Gastrocnemius medialis (tissue), 4 donors: ENCODE measurements at regions not wholly inside any gene's neighbourhood (a gene's known extent, or its start where the extent isn't known, plus 50 kb on each side); places are given as distances from the start of the nearest gene placed in this dataset.

Source experiments
- ATAC-seq, 2 donors: fragments of 150-250 bp; one replicate each; pipeline ENCODE4 v1.9.1; 2016
- DNase-seq, 2 donors: peaks; one replicate each; pipeline ENCODE4 v3.0.0-alpha.2; 2019
- H3K27ac ChIP-seq, 4 donors: fragments of 200-600 bp; sonication (generic); 1 replicate in 1 of 4; 2 replicates in 3 of 4; pipeline ENCODE4 v1.5.1; 2016 to 2018; ENCODE audit warnings: mild to moderate bottlenecking in 2 of 4, moderate library complexity in 1 of 4
- H3K27me3 ChIP-seq, 3 donors: fragments of 200-600 bp; sonication (generic) in 2 of 3; 1 replicate in 1 of 3; 2 replicates in 2 of 3; pipeline versions ENCODE4 v1.5.1 to v1.6.0; 2016 to 2019; ENCODE audit warnings: mild to moderate bottlenecking in 1 of 3, moderate library complexity in 1 of 3
- H3K36me3 ChIP-seq, 2 donors: fragments of 200-600 bp; sonication (generic) in 1 of 2; one replicate each; pipeline ENCODE4 v1.5.1; 2017 to 2018
- H3K4me1 ChIP-seq, 2 donors: fragments of 200-600 bp; sonication (generic) in 1 of 2; one replicate each; pipeline ENCODE4 v1.5.1; 2016 to 2017; ENCODE audit warnings: mild to moderate bottlenecking in 2 of 2
- H3K4me3 ChIP-seq, 4 donors: fragments of 200-600 bp; sonication (generic) in 3 of 4; 1 replicate in 1 of 4; 2 replicates in 3 of 4; pipeline ENCODE4 v1.5.1; 2016 to 2019; ENCODE audit warnings: mild to moderate bottlenecking in 2 of 4
- H3K9me3 ChIP-seq, 3 donors: fragments of 200-600 bp; sonication (generic) in 2 of 3; 1 replicate in 1 of 3; 2 replicates in 2 of 3; pipeline ENCODE4 v1.5.1; 2016 to 2019
- CTCF ChIP-seq, 5 experiments: fragments of 450-650 bp in 3 of 5; fragments of 200-600 bp in 2 of 5; sonication (generic) in 2 of 5; IDR thresholded peaks in 4 of 5; conservative IDR thresholded peaks in 1 of 5; 1 replicate in 4 of 5; 2 replicates in 1 of 5; pipeline ENCODE4 v1.5.1; 2016 to 2019; ENCODE audit warnings: antibody characterized with exemption in 5 of 5, mild to moderate bottlenecking in 3 of 5, moderate library complexity in 3 of 5
- POLR2A ChIP-seq, 2 donors: fragments of 450-650 bp; IDR thresholded peaks; one replicate each; pipeline ENCODE4 v1.6.1; 2017; ENCODE audit warnings: antibody characterized with exemption in 2 of 2, mild to moderate bottlenecking in 2 of 2, moderate library complexity in 2 of 2
- in situ Hi-C, 4 donors: fragments of 200-750 bp; cut with MboI; loops; one replicate each; pipeline versions ENCODE4 v1.15.0 to v1.8.0; 2017; ENCODE audit warnings: low sequenced_read_pairs in 4 of 4
- intact Hi-C: fragments of 100-400 bp; cut with DNase I; formaldehyde crosslinking; loops from one replicate; pipeline ENCODE4 v1.15.1; 2023; ENCODE audit warnings: low total_unique reads

DNA sequence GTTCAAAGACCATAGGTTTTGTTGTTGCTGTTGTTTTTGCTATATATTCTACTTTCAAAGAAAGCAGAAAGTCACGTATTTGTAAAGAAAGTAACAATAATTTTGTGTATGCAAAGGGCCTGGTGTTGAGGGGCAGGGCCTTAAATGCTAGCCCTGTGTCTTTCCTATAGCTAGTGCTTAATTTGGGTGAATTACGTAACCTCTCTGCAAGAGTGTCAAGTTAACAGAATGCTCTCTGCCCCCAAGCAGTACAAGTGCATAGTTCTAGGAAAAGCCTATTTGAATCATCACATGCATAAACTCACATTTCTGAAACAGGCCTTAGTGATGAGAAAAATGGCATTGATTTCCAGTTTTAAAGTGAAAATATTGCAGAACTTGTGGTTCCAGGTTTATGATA lies 663.6 kb downstream of the STIM2 start:
- Histone ChIP-seq H3K27me3 (no peaks in the 10 kb centered on the region), H3K36me3 (no peaks in the 10 kb centered on the region), H3K4me3 (no peak overlapping the region), H3K4me1 (no peaks in the 10 kb centered on the region), H3K27ac (no peak overlapping the region), H3K9me3 (no peaks in the 10 kb centered on the region)
- ATAC-seq (no peak), DNase-seq (no peak)
- intact Hi-C loops (no loop called here), in situ Hi-C loops (no loop called here)
- TF ChIP-seq POLR2A (IDR thresholded peaks at IDR 0.05) (no peak), CTCF (IDR thresholded peaks at IDR 0.05 in 4 of 5, conservative IDR thresholded peaks at IDR 0.05 in 1 of 5) (no peak)

- intact Hi-C loops = no loop called here
- TF ChIP-seq POLR2A (IDR thresholded peaks at IDR 0.05) (no peak), CTCF (IDR thresholded peaks at IDR 0.05 in 4 of 5, conservative IDR thresholded peaks at IDR 0.05 in 1 of 5) (no peak)
- in situ Hi-C loops = no loop called here
Observed at GRCh38 chr4:27534488-27534887, 673.8 kb downstream of the STIM2 start.

DNA sequence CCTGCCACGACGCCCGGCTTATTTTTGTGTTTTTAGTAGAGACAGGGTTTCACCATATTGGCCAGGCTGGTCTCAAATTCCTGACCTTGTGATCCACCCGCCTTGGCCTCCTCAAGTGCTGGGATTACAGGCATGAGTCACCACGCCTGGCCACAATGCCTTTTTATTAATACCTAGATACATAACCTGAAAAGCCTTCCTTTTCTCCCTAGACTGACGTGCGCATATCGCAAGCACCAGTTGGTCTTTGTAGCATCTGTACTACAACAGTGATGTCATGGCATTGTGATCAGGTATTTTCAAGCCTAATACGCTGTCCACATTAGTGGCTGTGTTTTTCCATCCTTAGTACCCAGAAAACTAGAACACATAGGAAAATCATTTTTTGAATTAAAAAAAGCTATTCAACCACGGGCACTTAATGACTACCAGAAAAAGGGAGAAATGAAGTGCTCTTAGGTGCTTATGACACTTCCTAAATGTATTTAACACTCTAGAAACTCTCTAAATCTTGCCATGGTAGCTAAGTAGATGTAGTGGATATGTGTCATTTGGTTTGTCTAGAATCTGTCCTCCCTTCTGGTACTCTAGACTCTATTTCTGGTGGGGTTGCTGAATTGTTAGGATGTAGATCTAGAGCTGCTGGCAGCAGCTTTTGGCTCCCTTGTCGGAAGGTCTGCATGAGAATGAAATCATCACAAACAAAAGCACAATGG lies 707.8 kb downstream of the STIM2 start:
- DNase-seq (no peak), ATAC-seq (no peak)
- intact Hi-C loops = no loop called here
- H3K4me3 ChIP-seq = no peak overlapping the region
- TF ChIP-seq CTCF (IDR thresholded peaks at IDR 0.05 in 4 of 5, conservative IDR thresholded peaks at IDR 0.05 in 1 of 5) (no peak), POLR2A (IDR thresholded peaks at IDR 0.05) (no peak)
- in situ Hi-C loops = no loop called here
- no peak overlapping the region for H3K27ac ChIP-seq
- no peaks in the 10 kb centered on the region for H3K9me3 ChIP-seq
- H3K27me3 ChIP-seq = no peaks in the 10 kb centered on the region
- no peaks in the 10 kb centered on the region for H3K36me3 ChIP-seq
- H3K4me1 ChIP-seq = no peaks in the 10 kb centered on the region

More at GRCh38 chr4:27534488-27534887, 673.8 kb downstream of the STIM2 start:
- no peak for ATAC-seq
- Histone ChIP-seq H3K4me3 (no peak overlapping the region), H3K4me1 (no peaks in the 10 kb centered on the region), H3K36me3 (no peaks in the 10 kb centered on the region), H3K9me3 (no peaks in the 10 kb centered on the region), H3K27ac (no peak overlapping the region), H3K27me3 (no peaks in the 10 kb centered on the region)
- DNase-seq = no peak

DNA sequence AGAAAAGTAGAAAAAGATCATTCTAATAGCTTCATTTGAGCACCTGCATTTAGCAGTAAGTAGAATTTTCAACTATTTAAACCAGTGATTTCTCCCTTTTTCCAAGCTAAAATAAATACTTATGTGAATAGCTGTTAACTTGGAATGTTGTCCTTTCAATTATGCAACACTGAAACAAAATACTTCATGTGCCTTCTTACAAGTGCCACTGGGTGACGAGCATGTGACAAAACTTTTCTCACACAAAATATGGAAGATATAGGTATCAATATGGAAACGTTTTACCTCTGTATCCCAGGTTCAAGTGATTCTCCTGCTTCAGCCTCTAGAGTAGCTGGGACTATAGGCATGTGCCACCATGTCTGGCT lies 708.3 kb downstream of the STIM2 start:
- H3K4me3 ChIP-seq = no peak overlapping the region
- no peaks in the 10 kb centered on the region for H3K27me3 ChIP-seq
- no peaks in the 10 kb centered on the region for H3K36me3 ChIP-seq
- intact Hi-C loops (no loop called here), in situ Hi-C loops (no loop called here)
- TF ChIP-seq POLR2A (IDR thresholded peaks at IDR 0.05) (no peak), CTCF (IDR thresholded peaks at IDR 0.05 in 4 of 5, conservative IDR thresholded peaks at IDR 0.05 in 1 of 5) (no peak)
- H3K4me1 ChIP-seq = no peaks in the 10 kb centered on the region
- no peak overlapping the region for H3K27ac ChIP-seq
- ATAC-seq (no peak), DNase-seq (no peak)
- no peaks in the 10 kb centered on the region for H3K9me3 ChIP-seq

DNA sequence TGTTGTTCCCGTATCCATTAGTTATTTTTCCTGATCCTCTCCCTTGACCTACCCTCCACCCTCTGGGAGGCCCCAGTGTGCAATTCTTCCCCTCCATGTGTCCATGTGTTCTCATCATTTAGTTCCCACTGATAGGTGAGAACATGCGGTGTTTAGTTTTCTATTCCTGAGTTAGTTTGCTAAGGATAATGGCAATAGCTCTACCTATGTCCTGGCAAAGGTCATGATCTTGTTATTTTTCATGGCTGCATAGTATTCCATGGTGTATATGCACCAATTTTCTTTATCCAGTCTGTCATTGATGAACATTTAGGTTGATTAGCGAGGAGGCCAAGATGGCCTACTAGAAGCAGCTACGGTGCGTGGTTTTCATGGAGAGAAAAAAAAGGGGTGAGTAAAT lies 714.1 kb downstream of the STIM2 start:
- DNase-seq = no peak
- no peaks in the 10 kb centered on the region for H3K36me3 ChIP-seq
- no peaks in the 10 kb centered on the region for H3K9me3 ChIP-seq
- TF ChIP-seq CTCF (IDR thresholded peaks at IDR 0.05 in 4 of 5, conservative IDR thresholded peaks at IDR 0.05 in 1 of 5) (no peak), POLR2A (IDR thresholded peaks at IDR 0.05) (no peak)
- in situ Hi-C loops = no loop called here
- no peaks in the 10 kb centered on the region for H3K4me1 ChIP-seq
- no peak for ATAC-seq
- intact Hi-C loops = no loop called here
- no peak overlapping the region for H3K27ac ChIP-seq
- no peaks in the 10 kb centered on the region for H3K27me3 ChIP-seq
- H3K4me3 ChIP-seq = no peak overlapping the region
